GM19395 (cell line): ENCODE measurements at regions not wholly inside any gene's neighbourhood (a gene's known extent, or its start where the extent isn't known, plus 50 kb on each side); places are given as distances from the start of the nearest gene placed in this dataset.
A peak's percentile ranks its signal among the peaks of the same experiment; 100 is the strongest.
"Not testable (repeated sequence)": the region's sequence is repeated elsewhere in the genome, so short reads cannot be mapped to it uniquely, and the experiment has no call there.

Experiments
- ATAC-seq: cut with Tn5 transposase; IDR thresholded peaks from one replicate; pipeline ENCODE4 v1.9.1; 2021; ENCODE audit warnings: mild to moderate bottlenecking, moderate library complexity; ENCODE audit not compliant: unreplicated experiment

GRCh38 chr7:150189963-150190362 is 133.2 kb upstream of the LRRC61 start:
- ATAC-seq, result peak; percentile 96

- not testable (repeated sequence) for ATAC-seq
Observed at GRCh38 chr7:150192541-150192940, 130.6 kb upstream of the LRRC61 start.

GRCh38 chr7:150193866-150194265 is 129.3 kb upstream of the LRRC61 start:
- ATAC-seq, result not testable (repeated sequence)
